Rectal smooth muscle tissue (tissue), 1 donor: ENCODE measurements at regions not wholly inside any gene's neighbourhood (a gene's known extent, or its start where the extent isn't known, plus 50 kb on each side); places are given as distances from the start of the nearest gene placed in this dataset.

Experiments
- H3K27ac ChIP-seq: one replicate; pipeline ENCODE4 v1.7.0; 2013; ENCODE audit warnings: low read depth, low read length, inconsistent platforms
- H3K27me3 ChIP-seq: one replicate; pipeline ENCODE4 v1.7.0; 2013; ENCODE audit warnings: low read length; ENCODE audit not compliant: control insufficient read depth, insufficient read depth
- H3K36me3 ChIP-seq: one replicate; pipeline ENCODE4 v1.7.0; 2013; ENCODE audit warnings: low read length; ENCODE audit not compliant: control insufficient read depth, insufficient read depth
- H3K4me1 ChIP-seq: one replicate; pipeline ENCODE4 v1.7.0; 2013; ENCODE audit warnings: low read length; ENCODE audit not compliant: control insufficient read depth, insufficient read depth
- H3K4me3 ChIP-seq: one replicate; pipeline ENCODE4 v1.7.0; 2013; ENCODE audit warnings: low read length
- H3K9ac ChIP-seq: one replicate; pipeline ENCODE4 v1.7.0; 2013; ENCODE audit warnings: low read length

- Histone ChIP-seq H3K27me3 (no peaks in the 10 kb centered on the region), H3K27ac (peak overlapping the region; percentile 92), H3K4me3 (peak overlapping the region; percentile 40), H3K36me3 (peaks cover 8% of the 10 kb centered on the region), H3K9ac (peak overlapping the region; percentile 29), H3K4me1 (peaks cover 70% of the 10 kb centered on the region)
Observed at GRCh38 chr22:46081831-46082210, 68.5 kb upstream of the PPARA start.

DNA sequence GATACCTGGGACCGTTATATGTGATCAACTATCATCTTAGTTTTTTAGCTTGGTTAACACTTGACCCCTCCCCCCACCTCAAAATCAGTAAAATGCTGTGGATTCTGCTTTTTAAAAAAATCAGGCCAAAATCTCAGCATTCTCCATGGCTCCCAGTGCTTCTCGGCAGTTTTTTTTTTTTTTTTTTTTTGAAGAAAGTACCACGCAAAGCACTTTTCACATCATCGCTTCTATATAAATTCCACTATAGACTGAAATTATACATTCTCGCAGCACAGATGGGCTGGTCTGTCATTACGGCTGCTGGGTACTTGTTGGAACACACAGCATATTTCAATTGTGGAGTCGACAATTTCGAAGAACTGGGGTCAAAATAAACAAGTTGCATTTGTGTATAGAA is 67.7 kb upstream of the PPARA start:
- Histone ChIP-seq H3K27me3 (no peaks in the 10 kb centered on the region), H3K4me3 (no peak overlapping the region), H3K36me3 (peaks cover 8% of the 10 kb centered on the region), H3K4me1 (peaks cover 71% of the 10 kb centered on the region), H3K9ac (no peak overlapping the region), H3K27ac (peak overlapping the region; percentile 59)

DNA sequence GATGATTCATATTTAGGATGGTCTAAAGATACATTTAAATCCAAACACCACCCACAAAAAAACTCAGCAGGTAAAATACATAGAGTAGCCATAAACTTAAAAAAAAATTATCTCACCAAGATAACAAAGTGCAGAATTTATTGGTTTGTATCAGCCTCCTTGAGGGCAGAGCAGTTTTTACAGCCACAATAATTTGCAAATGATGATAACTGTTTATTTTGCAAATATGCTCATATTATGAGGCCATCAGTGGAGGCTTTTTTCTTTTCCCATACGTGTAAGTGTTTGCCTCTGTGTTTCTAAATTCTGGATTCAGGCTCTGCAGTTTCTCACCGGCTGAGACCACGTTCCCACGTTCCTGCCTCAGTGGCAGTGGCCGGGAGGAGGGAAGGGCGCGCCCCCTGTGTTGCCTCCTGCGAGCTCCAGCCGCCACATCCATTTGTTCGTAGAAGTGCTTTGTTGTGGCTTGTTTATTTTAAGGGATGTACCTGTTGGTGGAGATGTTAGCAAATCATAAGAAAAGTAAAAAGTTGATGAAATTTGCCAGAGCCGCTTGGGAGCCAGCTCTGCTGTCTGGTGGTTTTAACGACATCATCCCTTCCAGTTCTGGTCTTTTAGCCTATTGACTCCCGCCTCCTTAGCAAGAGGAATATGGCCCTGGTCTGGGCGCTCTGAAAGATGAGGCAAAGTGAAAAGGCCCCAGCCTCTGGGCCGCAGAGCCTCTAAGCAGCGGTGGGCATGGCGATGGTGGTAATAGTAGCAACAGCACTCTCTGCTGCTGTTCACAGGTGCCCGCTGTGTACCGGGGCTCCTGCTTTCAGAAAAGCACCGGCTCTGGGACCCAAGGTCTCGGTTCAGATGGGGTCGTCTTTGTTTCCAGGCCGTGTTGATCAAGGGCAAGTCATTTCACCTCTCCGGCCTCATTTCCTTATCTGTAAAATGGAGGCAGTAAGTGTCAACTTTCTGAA is 66.7 kb upstream of the PPARA start:
- H3K4me3 ChIP-seq, result peak overlapping the region; percentile 10
- H3K4me1 ChIP-seq, result peaks cover 73% of the 10 kb centered on the region
- H3K27me3 ChIP-seq, result no peaks in the 10 kb centered on the region
- H3K27ac ChIP-seq, result peak overlapping the region; percentile 74
- H3K9ac ChIP-seq, result no peak overlapping the region
- peaks cover 8% of the 10 kb centered on the region for H3K36me3 ChIP-seq

GRCh38 chr22:46084376-46084775 is 66.0 kb upstream of the PPARA start:
- Histone ChIP-seq H3K36me3 (peaks cover 8% of the 10 kb centered on the region), H3K4me1 (peaks cover 73% of the 10 kb centered on the region), H3K27me3 (no peaks in the 10 kb centered on the region), H3K4me3 (peak overlapping the region; percentile 42), H3K9ac (no peak overlapping the region), H3K27ac (peak overlapping the region; percentile 74)

- no peaks in the 10 kb centered on the region for H3K27me3 ChIP-seq
- peaks cover 8% of the 10 kb centered on the region for H3K36me3 ChIP-seq
- H3K9ac ChIP-seq, result no peak overlapping the region
- peak overlapping the region; percentile 74 for H3K27ac ChIP-seq
- H3K4me1 ChIP-seq, result peaks cover 75% of the 10 kb centered on the region
- H3K4me3 ChIP-seq, result peak overlapping the region; percentile 42
Observed at GRCh38 chr22:46084943-46085827, 65.1 kb upstream of the PPARA start.

GRCh38 chr22:46085828-46086576 is 64.3 kb upstream of the PPARA start:
- peak overlapping the region; percentile 74 for H3K27ac ChIP-seq
- H3K9ac ChIP-seq, result no peak overlapping the region
- no peaks in the 10 kb centered on the region for H3K27me3 ChIP-seq
- peaks cover 9% of the 10 kb centered on the region for H3K36me3 ChIP-seq
- peak overlapping the region; percentile 42 for H3K4me3 ChIP-seq
- peaks cover 79% of the 10 kb centered on the region for H3K4me1 ChIP-seq

- Histone ChIP-seq H3K4me3 (peak overlapping the region; percentile 19), H3K36me3 (peaks cover 15% of the 10 kb centered on the region), H3K27ac (peak overlapping the region; percentile 74), H3K9ac (no peak overlapping the region), H3K4me1 (peaks cover 72% of the 10 kb centered on the region), H3K27me3 (no peaks in the 10 kb centered on the region)
Observed at GRCh38 chr22:46086577-46087335, 63.6 kb upstream of the PPARA start.

DNA sequence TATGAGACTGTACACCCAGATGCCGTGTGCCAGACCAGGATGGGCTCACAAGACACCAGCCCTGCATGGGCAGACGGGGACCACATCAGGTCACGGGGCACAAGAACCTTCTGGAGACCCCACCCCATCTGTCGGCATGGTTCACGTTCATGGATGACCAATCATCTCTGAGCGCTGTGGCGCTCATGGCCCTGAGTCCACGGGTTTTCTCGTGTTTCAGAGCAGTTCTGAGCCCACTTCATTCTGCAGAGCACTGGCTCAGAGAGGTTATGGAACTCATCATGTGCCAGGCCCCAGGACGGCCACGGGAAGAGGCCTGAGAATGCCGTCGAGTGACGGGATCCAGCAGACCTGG is 63.0 kb upstream of the PPARA start:
- peaks cover 19% of the 10 kb centered on the region for H3K36me3 ChIP-seq
- H3K27me3 ChIP-seq, result no peaks in the 10 kb centered on the region
- H3K9ac ChIP-seq, result no peak overlapping the region
- H3K4me1 ChIP-seq, result peaks cover 77% of the 10 kb centered on the region
- peak overlapping the region; percentile 74 for H3K27ac ChIP-seq
- peak overlapping the region; percentile 19 for H3K4me3 ChIP-seq

DNA sequence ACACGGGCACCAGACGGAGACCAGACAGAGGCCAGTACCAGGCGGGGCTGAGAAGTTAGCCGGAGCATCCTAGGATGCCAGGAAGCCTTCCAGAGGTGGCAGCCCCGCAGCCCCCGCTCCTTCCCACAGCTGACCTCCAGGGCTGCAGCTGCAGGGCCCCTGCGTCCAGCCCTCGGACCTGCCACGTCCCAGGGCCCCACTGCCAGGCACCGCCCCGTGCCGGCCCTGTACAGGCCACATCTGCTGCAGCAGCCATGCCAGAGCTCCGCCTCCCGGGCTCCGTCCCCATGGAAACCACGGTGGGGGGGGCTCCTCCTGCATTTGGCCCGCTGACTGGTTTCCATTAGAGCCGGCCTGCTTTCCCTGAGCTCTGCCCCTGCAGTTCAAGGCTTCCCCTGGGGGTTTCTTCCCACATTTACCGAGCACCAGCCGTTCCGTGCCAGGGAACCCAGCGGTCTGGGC is 62.5 kb upstream of the PPARA start:
- Histone ChIP-seq H3K9ac (no peak overlapping the region), H3K4me3 (peak overlapping the region; percentile 14), H3K4me1 (peaks cover 75% of the 10 kb centered on the region)

GRCh38 chr22:46088541-46089311 is 61.6 kb upstream of the PPARA start:
- H3K27me3 ChIP-seq, result no peaks in the 10 kb centered on the region
- peaks cover 19% of the 10 kb centered on the region for H3K36me3 ChIP-seq
- H3K4me1 ChIP-seq, result peaks cover 76% of the 10 kb centered on the region
- peak overlapping the region; percentile 14 for H3K4me3 ChIP-seq
- no peak overlapping the region for H3K9ac ChIP-seq
- H3K27ac ChIP-seq, result peak overlapping the region; percentile 74

More for the DNA sequence above, 62.5 kb upstream of the PPARA start:
- peaks cover 19% of the 10 kb centered on the region for H3K36me3 ChIP-seq
- H3K27me3 ChIP-seq, result no peaks in the 10 kb centered on the region
- peak overlapping the region; percentile 74 for H3K27ac ChIP-seq
